OCI-LY1 (cell line): ENCODE measurements at regions not wholly inside any gene's neighbourhood (a gene's known extent, or its start where the extent isn't known, plus 50 kb on each side); places are given as distances from the start of the nearest gene placed in this dataset.

Source experiments
- H2AFZ ChIP-seq: fragments of 200-600 bp; sonication (generic), shearing (Covaris generic); 2 replicates; pipeline ENCODE4 v1.6.0; 2014; ENCODE audit warnings: antibody characterized with exemption, mild to moderate bottlenecking, low read length
- H3F3A ChIP-seq: fragments of 200-600 bp; sonication (generic), shearing (Covaris generic); 2 replicates; pipeline ENCODE4 v1.6.0; 2014; ENCODE audit warnings: mild to moderate bottlenecking, antibody characterized with exemption, low read length, moderate library complexity; ENCODE audit not compliant: insufficient read depth
- H3K27ac ChIP-seq: fragments of 200-600 bp; sonication (generic); 2 replicates; pipeline ENCODE4 v1.5.1; 2014; ENCODE audit warnings: low read length, mixed run types, mild to moderate bottlenecking, low read depth; ENCODE audit not compliant: poor library complexity, severe bottlenecking
- H3K27me3 ChIP-seq: fragments of 200-600 bp; sonication (generic); 2 replicates; pipeline ENCODE4 v1.6.0; 2014; ENCODE audit warnings: antibody characterized with exemption, mild to moderate bottlenecking, low read length, moderate library complexity; ENCODE audit not compliant: insufficient read depth
- H3K36me3 ChIP-seq: fragments of 200-600 bp; sonication (generic); 2 replicates; pipeline ENCODE4 v1.6.1; 2014; ENCODE audit warnings: mild to moderate bottlenecking, antibody characterized with exemption, low read length, moderate library complexity, mixed read lengths; ENCODE audit not compliant: insufficient read depth
- H3K4me1 ChIP-seq: fragments of 200-600 bp; sonication (generic); 2 replicates; pipeline ENCODE4 v1.5.1; 2014; ENCODE audit warnings: mild to moderate bottlenecking, low read length, moderate library complexity; ENCODE audit not compliant: insufficient read depth, severe bottlenecking
- H3K4me2 ChIP-seq: fragments of 200-600 bp; sonication (generic), shearing (Covaris generic); 2 replicates; pipeline ENCODE4 v1.6.1; 2014; ENCODE audit warnings: low read length
- H3K4me3 ChIP-seq: fragments of 200-600 bp; sonication (generic); 2 replicates; pipeline ENCODE4 v1.5.1; 2014; ENCODE audit warnings: low read length, low read depth, mild to moderate bottlenecking, mixed read lengths; ENCODE audit not compliant: poor library complexity, severe bottlenecking
- H3K79me2 ChIP-seq: fragments of 200-600 bp; shearing (Covaris generic); 2 replicates; pipeline ENCODE4 v1.6.1; 2016; ENCODE audit warnings: mixed run types, low read length, mixed read lengths; ENCODE audit not compliant: insufficient read depth
- H3K9ac ChIP-seq: fragments of 200-600 bp; sonication (generic), shearing (Covaris generic); 2 replicates; pipeline ENCODE4 v1.6.1; 2014; ENCODE audit warnings: mild to moderate bottlenecking, low read length, mixed read lengths
- H3K9me2 ChIP-seq: fragments of 200-600 bp; sonication (generic), shearing (Covaris generic); 2 replicates; pipeline ENCODE4 v1.6.1; 2014; ENCODE audit warnings: low read depth, mild to moderate bottlenecking, low read length, mixed read lengths
- H3K9me3 ChIP-seq: fragments of 200-600 bp; shearing (Covaris generic); 2 replicates; pipeline ENCODE4 v1.6.1; 2014; ENCODE audit warnings: low read length, mixed read lengths
- H4K20me1 ChIP-seq: fragments of 200-600 bp; sonication (generic), shearing (Covaris generic); 2 replicates; pipeline ENCODE4 v1.6.0; 2016; ENCODE audit warnings: mild to moderate bottlenecking, low read length; ENCODE audit not compliant: insufficient read depth
- CTCF ChIP-seq: fragments of 200-600 bp; sonication (generic), shearing (Covaris generic); IDR thresholded peaks from 2 replicates; pipeline ENCODE4 v1.5.1; 2017; ENCODE audit warnings: mild to moderate bottlenecking, antibody characterized with exemption, low read length, moderate library complexity, mixed read lengths
- EZH2 ChIP-seq: fragments of 200-600 bp; sonication (generic), shearing (Covaris generic); IDR thresholded peaks from 2 replicates; pipeline ENCODE4 v1.8.0; 2017; ENCODE audit warnings: borderline replicate concordance, mixed run types, mild to moderate bottlenecking, antibody characterized with exemption, low read length, moderate library complexity, mixed read lengths

DNA sequence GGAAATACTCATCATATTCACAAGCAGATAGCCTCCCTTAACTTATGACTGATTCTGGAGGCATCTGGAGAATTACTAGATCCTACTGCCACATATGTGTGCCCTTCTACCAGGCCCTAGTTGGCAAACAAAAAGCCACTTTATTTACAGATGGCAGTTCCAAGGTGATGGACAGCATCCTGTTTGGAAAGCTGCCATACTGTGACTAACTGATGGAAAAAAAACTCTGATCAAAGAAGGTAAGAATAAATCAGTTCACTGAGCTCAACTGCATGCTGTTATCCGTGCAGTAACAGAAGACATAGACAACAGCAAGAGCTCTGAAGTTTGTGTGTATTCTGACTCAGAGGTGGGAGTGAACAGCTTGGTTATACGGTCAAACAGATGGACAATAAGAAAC lies 279.8 kb upstream of the POU5F2 start:
- no peaks in the 10 kb centered on the region for H3K79me2 ChIP-seq

GRCh38 chr5:94017579-94017978 lies 276.2 kb upstream of the POU5F2 start:
- H4K20me1 ChIP-seq = no peaks in the 10 kb centered on the region
- H3K27me3 ChIP-seq = no peaks in the 10 kb centered on the region
- H3K4me2 ChIP-seq = no peak overlapping the region
- 0 out of 2 replicates have a peak, but pooled peaks cover 9% of the 10 kb centered on the region for H3K9me3 ChIP-seq
- H3K79me2 ChIP-seq = no peaks in the 10 kb centered on the region
- H3K9ac ChIP-seq = no peak overlapping the region
- no peak overlapping the region for H3K4me3 ChIP-seq
- H3K9me2 ChIP-seq = no peaks in the 10 kb centered on the region
- no peak overlapping the region for H3K27ac ChIP-seq
- no peaks in the 10 kb centered on the region for H3K4me1 ChIP-seq
- no peak for TF ChIP-seq EZH2
- no peak for TF ChIP-seq CTCF
- no peak overlapping the region for H2AFZ ChIP-seq
- H3F3A ChIP-seq = no peaks in the 10 kb centered on the region
- peaks cover 24% of the 10 kb centered on the region for H3K36me3 ChIP-seq

More for the DNA sequence above, 279.8 kb upstream of the POU5F2 start:
- Histone ChIP-seq H2AFZ (no peak overlapping the region), H3K4me1 (no peaks in the 10 kb centered on the region), H3K4me2 (no peak overlapping the region), H3K4me3 (no peak overlapping the region), H3F3A (no peaks in the 10 kb centered on the region), H3K27me3 (no peaks in the 10 kb centered on the region), H4K20me1 (no peaks in the 10 kb centered on the region), H3K9me3 (no peaks in the 10 kb centered on the region), H3K9me2 (no peaks in the 10 kb centered on the region), H3K27ac (no peak overlapping the region), H3K36me3 (peaks cover 26% of the 10 kb centered on the region), H3K9ac (no peak overlapping the region)
- TF ChIP-seq CTCF = no peak
- TF ChIP-seq EZH2 = no peak

DNA sequence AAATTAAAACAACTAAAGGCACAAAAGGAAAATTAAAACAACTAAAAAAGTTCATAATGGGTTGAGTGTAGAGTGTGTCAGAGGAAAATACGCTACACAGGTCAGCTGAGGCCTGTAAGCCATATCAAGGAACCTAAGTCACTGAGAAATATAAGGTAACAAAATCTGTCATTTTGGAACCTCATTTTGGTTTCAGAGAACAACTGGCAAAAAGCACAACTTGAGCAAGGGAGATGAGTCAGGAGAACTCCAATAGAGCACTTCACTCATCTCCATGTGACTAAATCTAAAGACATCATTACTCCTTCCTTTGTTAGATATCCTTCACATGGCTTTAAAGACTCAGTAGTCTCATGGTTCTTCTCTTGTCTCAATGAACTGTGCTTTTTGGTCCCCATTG lies 269.4 kb upstream of the POU5F2 start:
- H3F3A ChIP-seq = no peaks in the 10 kb centered on the region
- no peak overlapping the region for H3K4me3 ChIP-seq
- no peaks in the 10 kb centered on the region for H3K27me3 ChIP-seq
- no peaks in the 10 kb centered on the region for H4K20me1 ChIP-seq
- no peaks in the 10 kb centered on the region for H3K36me3 ChIP-seq
- no peak overlapping the region for H3K27ac ChIP-seq
- H3K9ac ChIP-seq = no peak overlapping the region
- no peak for TF ChIP-seq EZH2
- no peak for TF ChIP-seq CTCF
- no peak overlapping the region for H3K4me2 ChIP-seq
- no peaks in the 10 kb centered on the region for H3K9me2 ChIP-seq
- no peaks in the 10 kb centered on the region for H3K79me2 ChIP-seq
- no peaks in the 10 kb centered on the region for H3K4me1 ChIP-seq
- H3K9me3 ChIP-seq = peaks cover 7% of the 10 kb centered on the region; the same call in 1 of the 2 replicates
- no peak overlapping the region for H2AFZ ChIP-seq
